ENCODE measurements at regions not wholly inside any gene's neighbourhood (a gene's known extent, or its start where the extent isn't known, plus 50 kb on each side); places are given as distances from the start of the nearest gene placed in this dataset.
A peak's percentile ranks its signal among the peaks of the same experiment; 100 is the strongest.
"Not testable (repeated sequence)": the region's sequence is repeated elsewhere in the genome, so short reads cannot be mapped to it uniquely, and the experiment has no call there.

- ATAC-seq (ENCODE audit: low read depth) = no peak
- TF ChIP-seq CTCF (IDR thresholded peaks at IDR 0.05; ENCODE audit: poor library complexity, severe bottlenecking) = no peak
- no peak for DNase-seq (ENCODE audit: low spot score)
- Histone ChIP-seq H3K27me3 (ENCODE audit: insufficient read depth, poor library complexity, severe bottlenecking) (no peaks in the 10 kb centered on the region), H3K4me3 (ENCODE audit: severe bottlenecking) (no peak overlapping the region), H3K36me3 (ENCODE audit: low read depth) (no peaks in the 10 kb centered on the region), H3K27ac (ENCODE audit: poor library complexity, severe bottlenecking) (no peak overlapping the region), H3K9me3 (ENCODE audit: severe bottlenecking) (no peaks in the 10 kb centered on the region), H3K4me1 (ENCODE audit: insufficient read depth, poor library complexity, severe bottlenecking) (no peaks in the 10 kb centered on the region)
Observed at GRCh38 chr7:120005720-120006119, 267.3 kb upstream of the KCND2 start.

- not testable (repeated sequence) for DNase-seq (ENCODE audit: low spot score); H3K4me3 ChIP-seq (ENCODE audit: severe bottlenecking); H3K4me1 ChIP-seq (ENCODE audit: insufficient read depth, poor library complexity, severe bottlenecking); H3K9me3 ChIP-seq (ENCODE audit: severe bottlenecking); ATAC-seq (ENCODE audit: low read depth); H3K27me3 ChIP-seq (ENCODE audit: insufficient read depth, poor library complexity, severe bottlenecking); H3K27ac ChIP-seq (ENCODE audit: poor library complexity, severe bottlenecking); H3K36me3 ChIP-seq (ENCODE audit: low read depth)
Observed at GRCh38 chr7:120014301-120014700, 258.7 kb upstream of the KCND2 start.

- no peak for TF ChIP-seq CTCF (IDR thresholded peaks at IDR 0.05; ENCODE audit: poor library complexity, severe bottlenecking)
- no peak for DNase-seq (ENCODE audit: low spot score)
- no peak overlapping the region for H3K4me3 ChIP-seq (ENCODE audit: severe bottlenecking)
Observed at GRCh38 chr7:120014925-120015465, 258.0 kb upstream of the KCND2 start.

GRCh38 chr7:120021085-120021484 lies 251.9 kb upstream of the KCND2 start:
- Histone ChIP-seq H3K36me3 (ENCODE audit: low read depth) (no peaks in the 10 kb centered on the region), H3K4me3 (ENCODE audit: severe bottlenecking) (no peak overlapping the region), H3K9me3 (ENCODE audit: severe bottlenecking) (no peaks in the 10 kb centered on the region), H3K27me3 (ENCODE audit: insufficient read depth, poor library complexity, severe bottlenecking) (no peaks in the 10 kb centered on the region), H3K4me1 (ENCODE audit: insufficient read depth, poor library complexity, severe bottlenecking) (peaks cover 17% of the 10 kb centered on the region), H3K27ac (ENCODE audit: poor library complexity, severe bottlenecking) (peak overlapping the region; percentile 55)
- DNase-seq (ENCODE audit: low spot score) (no peak), ATAC-seq (ENCODE audit: low read depth) (peak; percentile 54; the same call in 1 of the 3 replicates)
- TF ChIP-seq CTCF (IDR thresholded peaks at IDR 0.05; ENCODE audit: poor library complexity, severe bottlenecking) = no peak

More at GRCh38 chr7:120014925-120015465, 258.0 kb upstream of the KCND2 start:
- Histone ChIP-seq H3K36me3 (ENCODE audit: low read depth) (no peaks in the 10 kb centered on the region), H3K27ac (ENCODE audit: poor library complexity, severe bottlenecking) (no peak overlapping the region), H3K9me3 (ENCODE audit: severe bottlenecking) (no peaks in the 10 kb centered on the region), H3K27me3 (ENCODE audit: insufficient read depth, poor library complexity, severe bottlenecking) (no peaks in the 10 kb centered on the region), H3K4me1 (ENCODE audit: insufficient read depth, poor library complexity, severe bottlenecking) (no peaks in the 10 kb centered on the region)
- no peak for ATAC-seq (ENCODE audit: low read depth)

GRCh38 chr7:120023494-120024167 lies 249.3 kb upstream of the KCND2 start:
- peaks cover 17% of the 10 kb centered on the region for H3K4me1 ChIP-seq (ENCODE audit: insufficient read depth, poor library complexity, severe bottlenecking)
- no peaks in the 10 kb centered on the region for H3K27me3 ChIP-seq (ENCODE audit: insufficient read depth, poor library complexity, severe bottlenecking)
- DNase-seq (ENCODE audit: low spot score) (no peak), ATAC-seq (ENCODE audit: low read depth) (no peak)
- H3K36me3 ChIP-seq (ENCODE audit: low read depth) = no peaks in the 10 kb centered on the region
- no peak for TF ChIP-seq CTCF (IDR thresholded peaks at IDR 0.05; ENCODE audit: poor library complexity, severe bottlenecking)
- H3K4me3 ChIP-seq (ENCODE audit: severe bottlenecking) = no peak overlapping the region
- H3K9me3 ChIP-seq (ENCODE audit: severe bottlenecking) = no peaks in the 10 kb centered on the region
- H3K27ac ChIP-seq (ENCODE audit: poor library complexity, severe bottlenecking) = no peak overlapping the region

Data from RWPE2 (cell line).